GM12874 (cell line): ENCODE measurements at regions not wholly inside any gene's neighbourhood (a gene's known extent, or its start where the extent isn't known, plus 50 kb on each side); places are given as distances from the start of the nearest gene placed in this dataset.

Experiments
- CTCF ChIP-seq: IDR thresholded peaks from 2 replicates; pipeline ENCODE4 v1.5.1; 2011; ENCODE audit warnings: low read depth, mild to moderate bottlenecking, control low read depth, low read length, moderate library complexity; ENCODE audit not compliant: insufficient read depth

GRCh38 chr10:21090609-21091082 is 193.5 kb upstream of the NEBL start:
- TF ChIP-seq CTCF = no peak

GRCh38 chr10:21087476-21087875 is 190.4 kb upstream of the NEBL start:
- TF ChIP-seq CTCF = no peak

- no peak for TF ChIP-seq CTCF
Observed at GRCh38 chr10:21084700-21085099, 187.6 kb upstream of the NEBL start.

- no peak for TF ChIP-seq CTCF
Observed at GRCh38 chr10:21083861-21084260, 186.8 kb upstream of the NEBL start.

GRCh38 chr10:21082206-21082605 is 185.1 kb upstream of the NEBL start:
- no peak for TF ChIP-seq CTCF

GRCh38 chr10:21080261-21080660 is 183.2 kb upstream of the NEBL start:
- TF ChIP-seq CTCF = no peak

- no peak for TF ChIP-seq CTCF
Observed at GRCh38 chr10:21079330-21079658, 182.2 kb upstream of the NEBL start.
